GM21529 (cell line): ENCODE measurements at regions not wholly inside any gene's neighbourhood (a gene's known extent, or its start where the extent isn't known, plus 50 kb on each side); places are given as distances from the start of the nearest gene placed in this dataset.

Experiments
- ATAC-seq: cut with Tn5 transposase; IDR thresholded peaks from one replicate; pipeline ENCODE4 v1.9.1; 2021; ENCODE audit not compliant: unreplicated experiment

DNA sequence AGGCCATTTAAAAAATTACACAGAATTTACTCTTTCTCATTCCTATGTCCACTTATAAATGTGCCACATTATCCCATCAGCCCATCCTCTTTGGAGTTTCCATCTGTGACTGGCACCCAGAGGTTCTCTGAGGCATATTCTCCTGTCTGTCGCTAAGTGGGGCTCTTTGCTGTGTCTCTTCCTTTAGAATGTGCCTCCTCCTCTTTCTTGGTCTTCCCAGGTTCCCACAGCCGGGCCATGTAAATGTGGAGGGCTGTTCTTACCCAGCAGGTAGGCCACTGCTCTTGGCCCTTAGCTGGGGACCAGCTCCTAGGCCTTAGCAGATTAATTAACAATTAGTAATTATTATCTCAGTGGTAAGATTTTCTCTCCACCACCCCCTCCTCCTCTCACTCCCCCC lies 167.0 kb downstream of the INSIG2 start:
- no peak for ATAC-seq

- ATAC-seq = no peak
Measured at GRCh38 chr2:118254116-118254515, 165.8 kb downstream of the INSIG2 start.

GRCh38 chr2:118251427-118251826 lies 163.2 kb downstream of the INSIG2 start:
- no peak for ATAC-seq

GRCh38 chr2:118250463-118250862 lies 162.2 kb downstream of the INSIG2 start:
- no peak for ATAC-seq

GRCh38 chr2:118250001-118250400 lies 161.7 kb downstream of the INSIG2 start:
- ATAC-seq = no peak

DNA sequence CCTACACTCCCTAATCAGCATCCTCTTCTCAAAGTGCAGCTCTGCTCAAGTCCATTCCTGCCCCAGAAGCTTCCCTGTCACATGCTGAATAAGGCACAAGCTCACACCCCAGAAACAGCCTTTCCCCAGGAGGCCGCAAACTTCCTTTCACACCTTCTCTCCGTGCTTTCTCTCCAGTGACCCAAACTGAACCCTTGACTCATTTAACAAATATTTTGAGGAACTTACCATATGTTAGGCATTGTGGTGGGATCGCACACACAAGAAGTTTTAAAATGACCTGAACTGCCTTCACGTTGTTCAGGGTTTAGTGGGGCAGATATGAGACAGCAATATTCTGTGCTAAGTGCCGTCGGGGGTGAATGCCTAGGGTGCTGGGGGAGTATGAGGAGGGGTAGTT lies 161.3 kb downstream of the INSIG2 start:
- peak; percentile 77 for ATAC-seq

- no peak for ATAC-seq
Measured at GRCh38 chr2:118246726-118247125, 158.5 kb downstream of the INSIG2 start.

- ATAC-seq = no peak
Measured at GRCh38 chr2:118246079-118246478, 157.8 kb downstream of the INSIG2 start.

DNA sequence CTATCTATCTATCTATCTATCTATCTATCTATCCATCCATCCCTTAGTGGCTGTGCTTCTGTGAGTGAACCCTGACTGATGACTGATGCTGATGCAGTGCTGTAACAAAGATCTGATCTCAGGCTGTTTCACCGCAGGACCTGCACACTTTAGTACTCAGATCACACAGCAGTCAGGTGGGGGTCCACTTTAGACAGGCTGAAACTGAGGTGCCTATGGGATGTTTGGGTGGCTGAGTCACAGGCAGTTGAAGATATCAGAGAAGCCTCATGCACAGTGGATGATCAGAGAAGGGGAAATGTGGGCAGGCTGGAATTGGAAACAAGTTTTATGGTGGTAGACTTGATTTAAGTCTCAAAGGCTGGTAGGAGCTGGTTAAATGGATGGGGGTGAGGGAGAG lies 156.4 kb downstream of the INSIG2 start:
- ATAC-seq = no peak

- ATAC-seq = no peak
Measured at GRCh38 chr2:118243031-118243430, 154.8 kb downstream of the INSIG2 start.

DNA sequence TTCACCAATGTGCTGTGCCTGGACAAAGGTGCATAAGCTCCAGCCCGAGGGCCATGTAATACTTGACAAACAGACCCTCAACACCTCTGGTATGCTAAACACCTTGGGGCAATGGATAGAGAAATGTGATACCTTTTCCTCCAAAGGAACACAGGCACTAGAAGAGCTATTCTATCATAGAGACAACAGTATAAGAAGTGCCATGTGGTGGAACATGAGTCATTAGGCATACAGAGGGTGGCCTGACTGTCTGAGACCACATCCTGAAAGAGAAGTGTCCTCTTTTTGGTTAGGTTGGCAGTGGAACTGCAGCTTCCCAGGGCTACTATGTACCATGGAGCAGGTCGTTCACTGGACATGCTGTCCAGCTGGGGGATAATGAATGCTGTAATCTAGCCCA lies 153.9 kb downstream of the INSIG2 start:
- ATAC-seq = peak; percentile 58

DNA sequence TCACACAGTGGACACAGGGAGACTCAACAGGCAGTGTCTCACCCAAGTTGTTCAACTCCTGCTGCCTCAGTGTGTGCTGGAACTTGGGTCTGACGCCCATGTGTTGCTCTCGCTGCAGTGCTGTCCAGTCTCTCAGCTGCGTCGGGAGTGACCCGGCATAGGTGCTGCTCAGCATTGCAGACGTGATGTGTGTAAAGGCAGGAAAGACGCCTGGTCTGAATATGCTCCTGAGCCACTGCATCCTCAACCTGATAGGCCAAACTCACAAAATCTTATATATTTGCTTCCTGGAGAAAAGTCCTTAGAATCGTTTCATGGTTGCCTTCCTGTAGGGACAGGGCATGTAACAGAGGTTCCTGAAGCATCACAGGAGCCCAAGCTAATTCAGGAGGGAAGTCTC lies 152.9 kb downstream of the INSIG2 start:
- ATAC-seq = no peak

GRCh38 chr2:118240276-118240675 lies 152.0 kb downstream of the INSIG2 start:
- ATAC-seq = no peak

DNA sequence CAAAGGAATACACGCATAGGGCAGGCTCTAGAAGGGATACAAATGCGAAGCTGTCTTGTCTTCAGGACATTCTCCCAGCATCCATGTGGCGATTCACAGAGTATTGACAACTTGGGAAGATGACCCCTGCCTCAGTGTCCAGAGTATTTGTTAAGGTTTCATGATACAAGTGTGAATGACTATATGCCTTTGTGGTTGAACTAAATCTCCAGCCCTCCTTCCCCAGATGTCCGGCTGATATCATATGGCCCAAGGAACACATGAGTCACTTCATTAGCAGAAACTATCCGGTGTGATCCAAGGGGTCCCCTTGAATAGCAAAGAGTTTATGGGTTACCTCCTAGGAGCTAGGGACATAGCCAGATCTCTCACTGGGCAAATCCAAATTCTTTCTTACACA lies 151.0 kb downstream of the INSIG2 start:
- ATAC-seq = no peak

GRCh38 chr2:118237451-118237850 lies 149.2 kb downstream of the INSIG2 start:
- ATAC-seq = no peak

- no peak for ATAC-seq
Measured at GRCh38 chr2:118232796-118233195, 144.5 kb downstream of the INSIG2 start.

DNA sequence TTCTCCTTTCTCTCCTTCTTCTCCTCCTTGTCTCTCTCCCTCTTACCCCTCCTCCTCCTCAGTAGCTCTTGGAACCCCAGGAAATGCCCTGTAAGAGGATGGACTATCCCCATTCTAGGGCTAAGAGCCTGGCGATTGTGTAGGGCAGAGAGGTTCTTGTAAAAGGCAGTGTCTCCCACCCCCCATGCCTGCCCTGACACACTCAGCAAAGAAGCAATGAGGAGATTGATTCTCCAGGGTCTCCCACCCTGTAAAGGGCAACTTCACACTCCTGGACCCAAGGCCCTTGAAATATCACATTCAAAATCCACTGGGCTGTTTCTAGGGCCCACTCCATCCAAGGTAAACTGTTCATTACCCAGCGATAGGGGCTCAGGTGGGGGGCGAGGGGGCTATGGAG lies 144.1 kb downstream of the INSIG2 start:
- no peak for ATAC-seq

DNA sequence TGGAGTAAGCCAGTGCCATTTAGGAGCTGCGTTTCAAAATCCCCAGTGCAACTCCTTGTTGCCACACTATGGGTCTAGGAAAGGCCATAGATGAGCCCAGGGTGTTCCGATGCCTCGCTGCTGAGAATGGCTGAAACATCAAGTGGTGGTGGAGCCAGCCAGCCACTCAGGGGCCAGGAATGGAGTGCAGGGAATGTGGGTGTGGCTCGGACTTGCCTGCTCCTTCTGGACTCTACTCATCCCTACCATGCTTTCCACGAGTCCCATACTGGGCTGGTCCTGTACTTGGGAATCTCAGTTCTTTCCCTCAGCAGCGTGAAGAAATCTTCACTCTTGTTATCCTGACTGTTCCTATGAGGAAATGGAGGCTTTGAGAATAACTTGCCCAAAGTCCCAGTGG lies 143.5 kb downstream of the INSIG2 start:
- no peak for ATAC-seq

DNA sequence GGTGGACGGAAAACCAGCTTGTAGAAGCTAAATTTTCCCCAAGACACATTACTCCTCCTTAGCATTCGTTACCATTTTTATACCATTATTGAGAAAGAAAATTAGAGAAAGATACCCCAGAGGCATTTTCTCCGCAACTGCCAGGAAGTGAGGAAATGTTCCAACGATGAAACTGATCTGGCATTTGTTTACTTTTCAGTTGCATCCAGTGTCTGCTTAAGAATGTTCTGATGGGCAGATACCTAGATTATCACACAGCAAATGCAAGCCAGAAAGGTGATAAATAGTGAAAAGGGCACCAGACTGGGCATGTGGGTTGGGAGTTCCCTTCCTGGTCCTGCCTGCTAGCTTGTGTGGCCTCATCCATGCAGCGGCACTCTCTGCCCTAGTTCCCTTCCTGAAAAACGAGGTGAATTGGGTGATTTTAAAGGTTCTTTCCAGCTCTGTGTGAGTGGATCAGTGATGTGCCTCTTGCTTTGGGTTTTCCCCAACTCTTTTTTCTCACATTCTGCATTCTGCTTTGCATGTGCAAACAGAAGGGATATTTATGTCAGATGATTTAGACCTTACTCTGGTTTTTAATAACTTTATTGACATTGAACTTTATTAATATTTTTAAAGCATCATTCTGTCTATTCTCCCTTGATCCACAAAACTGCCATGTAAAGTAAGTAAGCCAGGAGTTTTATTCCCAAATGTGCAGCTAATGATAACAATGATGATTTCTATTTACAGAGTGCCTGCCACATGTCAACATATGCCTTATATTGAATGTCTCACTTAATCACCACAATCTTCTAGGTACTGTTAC lies 139.6 kb downstream of the INSIG2 start:
- ATAC-seq = no peak

DNA sequence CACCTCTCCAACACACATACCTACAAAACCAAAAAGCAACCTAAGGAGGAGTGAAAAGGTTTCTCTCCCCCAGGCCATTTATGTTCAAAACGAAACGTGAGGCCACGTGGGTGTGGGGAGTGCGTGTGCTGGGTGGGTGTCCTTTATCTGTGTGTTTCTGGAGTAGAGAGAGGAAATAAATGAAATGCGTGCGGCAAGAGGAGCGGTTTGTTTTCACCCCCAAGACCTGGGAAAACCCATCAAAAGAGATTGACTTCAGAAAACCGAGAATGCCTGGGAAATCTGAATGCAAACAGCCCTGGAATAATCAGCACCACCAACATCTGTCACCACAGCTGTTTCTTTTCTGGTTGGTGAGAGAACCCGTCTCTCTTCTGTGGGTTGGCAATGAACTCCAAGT lies 137.4 kb downstream of the INSIG2 start:
- ATAC-seq = no peak

GRCh38 chr2:118224895-118225311 lies 136.6 kb downstream of the INSIG2 start:
- ATAC-seq = no peak

DNA sequence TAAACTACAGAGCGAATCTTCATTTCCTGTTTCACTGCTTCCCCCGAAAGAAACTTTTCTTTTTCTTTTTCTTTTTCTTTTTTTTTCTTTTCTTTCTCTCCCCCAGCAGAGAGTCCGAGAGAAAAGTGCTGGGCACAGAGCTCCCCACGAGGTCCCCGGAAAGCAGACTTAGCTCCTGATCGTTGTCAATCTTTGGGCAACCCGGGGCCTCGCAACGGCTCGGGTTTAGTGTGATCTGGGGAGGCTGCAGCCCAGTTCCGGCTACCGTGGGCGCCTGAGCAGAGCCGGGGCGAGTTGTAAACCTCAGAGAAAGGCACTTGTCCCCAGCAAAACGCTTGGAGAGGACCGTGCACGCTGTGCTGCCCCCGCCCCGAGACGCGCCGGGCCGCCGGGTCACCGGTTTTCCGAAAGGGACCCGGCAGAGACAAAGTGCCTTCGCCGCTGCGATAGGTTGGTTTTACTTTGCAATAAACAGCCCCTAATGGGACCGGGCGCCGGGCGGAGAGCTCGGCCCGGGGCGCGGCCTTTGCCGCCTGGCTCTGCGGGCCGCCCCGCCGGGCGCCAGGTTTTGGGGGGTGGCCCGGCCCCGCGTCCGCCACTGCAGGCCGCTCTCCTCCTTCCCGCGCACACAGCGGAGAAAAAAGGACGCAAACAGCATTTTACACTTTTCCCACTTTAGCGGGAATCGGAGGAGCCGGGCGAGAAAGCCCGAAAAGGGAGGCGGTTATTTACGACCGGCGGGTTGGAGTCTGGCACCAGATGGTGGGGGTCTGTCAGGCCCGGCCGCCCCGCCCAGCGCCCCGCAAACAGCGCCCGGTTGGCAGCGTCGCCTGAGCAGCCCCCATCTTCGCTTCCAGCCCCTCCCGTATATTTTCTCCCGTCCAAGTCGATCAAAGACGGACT lies 136.0 kb downstream of the INSIG2 start:
- ATAC-seq = peak; percentile 60
